ENCODE measurements at regions not wholly inside any gene's neighbourhood (a gene's known extent, or its start where the extent isn't known, plus 50 kb on each side); places are given as distances from the start of the nearest gene placed in this dataset.

DNA sequence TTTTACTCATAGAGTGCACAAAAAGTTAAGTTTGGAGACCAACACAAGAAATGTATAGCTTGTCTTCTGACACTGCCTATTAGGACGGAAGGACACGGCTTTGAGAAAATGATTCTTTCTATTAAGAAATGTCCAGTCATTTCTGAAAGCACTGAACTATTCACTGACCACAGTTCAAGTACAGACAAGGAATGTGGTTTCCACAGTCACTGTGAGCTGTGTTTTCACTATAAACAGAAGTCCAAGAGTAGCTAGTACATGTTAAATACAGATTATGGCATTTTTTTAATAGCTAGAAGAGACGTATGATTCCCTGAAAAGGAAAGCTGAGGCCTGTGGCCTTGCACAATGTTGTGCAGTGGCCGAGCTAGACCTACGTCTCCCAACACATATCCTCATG lies 115.1 kb upstream of the GPM6A start:
- TF ChIP-seq EZH2 (IDR thresholded peaks at IDR 0.05; ENCODE audit: insufficient read depth, poor library complexity, severe bottlenecking) (no peak), EZH2phosphoT487 (IDR thresholded peaks at IDR 0.05; ENCODE audit: insufficient read depth, low read depth) (no peak)

All from GM23248 (cell line).